PC-9 (cell line): ENCODE measurements at regions not wholly inside any gene's neighbourhood (a gene's known extent, or its start where the extent isn't known, plus 50 kb on each side); places are given as distances from the start of the nearest gene placed in this dataset.

Source experiments
- BruUV-seq: library from RNA; stranded (reverse); fragments of 400-500 nt; replicated peaks from 2 replicates; lab custom pipeline; 2021; lab: Mats Ljungman, UMichigan
- CTCF ChIA-PET: fragments of 300-600 bp; sonication (Branson Sonifier 250); formaldehyde crosslinking; loops from one replicate; lab custom pipeline; 2022; ENCODE audit warnings: antibody characterized with exemption; lab: Charles Lee
- POLR2A ChIA-PET: fragments of 300-600 bp; sonication (Branson Sonifier 250); formaldehyde crosslinking; loops from one replicate; lab custom pipeline; 2022; ENCODE audit warnings: antibody characterized with exemption; ENCODE audit not compliant: unreplicated experiment; lab: Charles Lee
- DNase-seq, 2 experiments: peaks; one replicate each; pipeline versions ENCODE4 v3.0.0 to v3.0.0-alpha.2; 2015 to 2022; ENCODE audit warnings: mixed read lengths in 1 of 2
- H2AFZ ChIP-seq: fragments of 200-600 bp; sonication (generic); 2 replicates; pipeline ENCODE4 v1.8.1; 2017; ENCODE audit warnings: antibody characterized with exemption
- H3F3A ChIP-seq: fragments of 200-600 bp; sonication (generic); 2 replicates; pipeline ENCODE4 v1.8.1; 2017; ENCODE audit warnings: antibody characterized with exemption, mild to moderate bottlenecking, low read depth; ENCODE audit not compliant: insufficient read depth
- H3K27ac ChIP-seq: fragments of 200-600 bp; sonication (generic); 2 replicates; pipeline ENCODE4 v1.6.1; 2016; ENCODE audit warnings: mixed run types
- H3K27me3 ChIP-seq: fragments of 200-600 bp; sonication (generic); 2 replicates; pipeline ENCODE4 v1.6.1; 2016; ENCODE audit warnings: low read depth, mixed run types; ENCODE audit not compliant: insufficient read depth
- H3K36me3 ChIP-seq: fragments of 200-600 bp; sonication (generic); 2 replicates; pipeline ENCODE4 v1.6.1; 2016; ENCODE audit warnings: low read depth, mixed run types
- H3K4me1 ChIP-seq: fragments of 200-600 bp; sonication (generic); replicated peaks from 2 replicates; pipeline ENCODE4 v1.6.1; 2016; ENCODE audit warnings: mixed run types; ENCODE audit not compliant: insufficient read depth
- H3K4me2 ChIP-seq: fragments of 200-600 bp; sonication (generic); 2 replicates; pipeline ENCODE4 v1.6.1; 2017; ENCODE audit warnings: mixed run types
- H3K4me3 ChIP-seq: fragments of 200-600 bp; sonication (generic); 2 replicates; pipeline ENCODE4 v1.6.1; 2016; ENCODE audit warnings: mixed run types
- H3K79me2 ChIP-seq: fragments of 200-600 bp; sonication (generic); 2 replicates; pipeline ENCODE4 v1.6.1; 2017; ENCODE audit warnings: low read depth, mixed run types
- H3K9me2 ChIP-seq: fragments of 200-600 bp; sonication (generic); 2 replicates; pipeline ENCODE4 v1.8.1; 2017; ENCODE audit warnings: mild to moderate bottlenecking; ENCODE audit not compliant: insufficient read depth
- H3K9me3 ChIP-seq: fragments of 200-600 bp; sonication (generic); 2 replicates; pipeline ENCODE4 v1.8.1; 2016; ENCODE audit warnings: low read depth; ENCODE audit not compliant: insufficient read depth
- H4K20me1 ChIP-seq: fragments of 200-600 bp; sonication (generic); 2 replicates; pipeline ENCODE4 v1.8.1; 2017; ENCODE audit not compliant: insufficient read depth
- EZH2 ChIP-seq: fragments of 200-600 bp; sonication (generic); IDR thresholded peaks from 2 replicates; pipeline ENCODE4 v1.8.0; 2017; ENCODE audit warnings: antibody characterized with exemption, low read depth
- intact Hi-C: fragments of 100-400 bp; cut with micrococcal nuclease; formaldehyde crosslinking; loops from one replicate; pipeline ENCODE4 v1.10.0; 2022; ENCODE audit not compliant: unreplicated experiment
- TF ChIP-seq, protein P1 (sequence below): fragments of 200-600 bp; sonication (generic); conservative IDR thresholded peaks from 2 replicates; pipeline ENCODE4 v1.6.1; 2017; ENCODE audit warnings: mixed run types, antibody characterized with exemption, mild to moderate bottlenecking, moderate library complexity

DNA sequence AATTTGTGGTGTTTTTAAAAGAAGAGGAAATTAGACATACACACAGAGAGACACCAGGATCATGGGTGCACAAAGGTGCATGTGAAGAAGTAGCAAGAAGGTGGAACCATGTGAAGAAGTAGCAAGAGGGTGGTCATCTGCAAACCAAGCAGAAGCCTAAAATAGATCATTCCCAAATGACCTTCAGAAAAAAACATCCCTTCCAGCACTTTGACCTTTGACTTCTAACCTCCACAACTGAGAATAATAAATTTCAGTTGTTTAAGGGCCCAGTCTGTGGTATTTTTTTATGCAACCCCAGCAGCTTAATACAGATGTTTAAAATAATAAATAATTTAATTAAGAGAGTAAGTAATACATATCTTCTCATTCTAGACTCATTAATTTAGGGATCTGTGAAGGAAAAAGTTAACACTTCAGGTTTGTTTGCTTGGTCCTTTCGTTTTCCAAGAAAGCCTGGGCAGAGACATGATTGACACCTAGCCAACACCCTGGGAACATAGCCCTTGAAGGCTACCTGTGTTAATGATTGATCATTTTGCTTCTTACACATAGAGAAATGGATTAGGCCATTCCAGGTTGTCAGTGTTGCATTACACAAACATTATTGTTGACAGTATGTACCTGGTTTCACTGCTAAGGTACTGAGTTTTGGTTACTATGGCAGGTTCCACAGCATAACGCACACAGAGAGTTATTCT, 1331.2 kb upstream of the GBE1 start:
- no peaks in the 10 kb centered on the region for H3K4me1 ChIP-seq
- H3K4me2 ChIP-seq: no peak overlapping the region
- no peaks in the 10 kb centered on the region for H3K36me3 ChIP-seq
- no peaks in the 10 kb centered on the region for H3K27me3 ChIP-seq
- H2AFZ ChIP-seq: no peak overlapping the region; the same call in 1 of the 2 replicates
- no peak overlapping the region for H3K4me3 ChIP-seq
- ChIA-PET POLR2A (no interaction called here), CTCF (no interaction called here)
- no peak for DNase-seq
- no peaks in the 10 kb centered on the region for H4K20me1 ChIP-seq
- no peaks in the 10 kb centered on the region for H3K9me3 ChIP-seq
- H3K27ac ChIP-seq: no peak overlapping the region
- H3K9me2 ChIP-seq: no peaks in the 10 kb centered on the region
- H3F3A ChIP-seq: no peaks in the 10 kb centered on the region
- BruUV-seq: no TSS peak
- intact Hi-C loops: no loop called here
- TF ChIP-seq, protein P1, sequence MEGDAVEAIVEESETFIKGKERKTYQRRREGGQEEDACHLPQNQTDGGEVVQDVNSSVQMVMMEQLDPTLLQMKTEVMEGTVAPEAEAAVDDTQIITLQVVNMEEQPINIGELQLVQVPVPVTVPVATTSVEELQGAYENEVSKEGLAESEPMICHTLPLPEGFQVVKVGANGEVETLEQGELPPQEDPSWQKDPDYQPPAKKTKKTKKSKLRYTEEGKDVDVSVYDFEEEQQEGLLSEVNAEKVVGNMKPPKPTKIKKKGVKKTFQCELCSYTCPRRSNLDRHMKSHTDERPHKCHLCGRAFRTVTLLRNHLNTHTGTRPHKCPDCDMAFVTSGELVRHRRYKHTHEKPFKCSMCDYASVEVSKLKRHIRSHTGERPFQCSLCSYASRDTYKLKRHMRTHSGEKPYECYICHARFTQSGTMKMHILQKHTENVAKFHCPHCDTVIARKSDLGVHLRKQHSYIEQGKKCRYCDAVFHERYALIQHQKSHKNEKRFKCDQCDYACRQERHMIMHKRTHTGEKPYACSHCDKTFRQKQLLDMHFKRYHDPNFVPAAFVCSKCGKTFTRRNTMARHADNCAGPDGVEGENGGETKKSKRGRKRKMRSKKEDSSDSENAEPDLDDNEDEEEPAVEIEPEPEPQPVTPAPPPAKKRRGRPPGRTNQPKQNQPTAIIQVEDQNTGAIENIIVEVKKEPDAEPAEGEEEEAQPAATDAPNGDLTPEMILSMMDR: no peak
- no peak for TF ChIP-seq EZH2
- no peaks in the 10 kb centered on the region for H3K79me2 ChIP-seq

DNA sequence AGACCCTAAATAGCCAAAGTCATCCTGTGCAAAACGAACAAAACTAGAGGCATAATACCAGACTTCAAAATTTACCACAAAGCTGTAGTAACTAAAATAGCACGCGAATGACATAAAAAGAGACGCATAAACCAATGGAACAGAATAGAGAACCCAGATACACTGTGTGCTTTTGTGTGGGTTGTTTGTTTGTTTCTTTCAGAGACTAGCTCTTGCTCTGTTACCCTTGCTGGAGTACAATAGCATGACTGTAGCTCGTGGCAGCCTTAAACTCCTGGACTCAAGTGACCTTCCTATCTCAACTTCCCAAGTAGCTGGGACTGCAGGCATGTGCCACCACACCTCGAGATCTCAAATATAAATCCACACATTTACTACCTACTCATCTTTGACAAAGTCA, 1314.6 kb upstream of the GBE1 start:
- BruUV-seq: no TSS peak
- peaks cover 4% of the 10 kb centered on the region; the same call in 1 of the 2 replicates for H3K9me2 ChIP-seq

DNA sequence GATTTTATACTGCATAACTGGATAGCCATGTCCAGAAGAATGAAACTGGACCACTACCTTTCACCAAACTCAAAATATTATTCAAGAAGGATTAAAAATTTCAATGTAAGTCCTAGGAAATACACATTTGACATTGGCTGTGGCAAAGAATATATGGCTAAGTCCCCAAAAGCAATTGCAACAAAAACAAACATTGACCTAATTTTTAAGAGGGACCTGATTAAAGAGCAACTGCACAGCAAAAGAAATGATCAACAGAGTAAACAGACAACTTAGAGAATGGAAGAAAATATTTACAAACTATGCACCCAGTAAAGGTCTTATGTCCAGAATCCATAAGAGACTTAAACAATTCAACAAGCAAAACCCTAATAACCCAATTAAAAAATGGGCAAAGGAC, 1313.0 kb upstream of the GBE1 start:
- intact Hi-C loops: no loop called here
- BruUV-seq: no TSS peak
- no peaks in the 10 kb centered on the region for H3K4me1 ChIP-seq
- no peak overlapping the region for H3K4me2 ChIP-seq
- H3K27ac ChIP-seq: no peak overlapping the region
- CTCF ChIA-PET: no interaction called here
- no peak for DNase-seq
- no peak overlapping the region for H2AFZ ChIP-seq
- no peak for TF ChIP-seq EZH2
- POLR2A ChIA-PET: no interaction called here
- H3F3A ChIP-seq: no peaks in the 10 kb centered on the region
- no peaks in the 10 kb centered on the region for H3K36me3 ChIP-seq
- no peaks in the 10 kb centered on the region for H3K27me3 ChIP-seq
- H3K9me3 ChIP-seq: no peaks in the 10 kb centered on the region
- H4K20me1 ChIP-seq: no peaks in the 10 kb centered on the region
- peaks cover 4% of the 10 kb centered on the region; the same call in 1 of the 2 replicates for H3K9me2 ChIP-seq
- no peak overlapping the region for H3K4me3 ChIP-seq
- H3K79me2 ChIP-seq: no peaks in the 10 kb centered on the region

More for the DNA sequence above, 1314.6 kb upstream of the GBE1 start:
- ChIA-PET CTCF (no interaction called here), POLR2A (no interaction called here)
- TF ChIP-seq EZH2: no peak
- TF ChIP-seq, protein P1: no peak
- H3K79me2 ChIP-seq: no peaks in the 10 kb centered on the region
- H3K9me3 ChIP-seq: no peaks in the 10 kb centered on the region
- H3K4me2 ChIP-seq: no peak overlapping the region
- no peak overlapping the region for H2AFZ ChIP-seq
- intact Hi-C loops: no loop called here
- no peak for DNase-seq
- H4K20me1 ChIP-seq: no peaks in the 10 kb centered on the region
- no peaks in the 10 kb centered on the region for H3K4me1 ChIP-seq
- no peak overlapping the region for H3K27ac ChIP-seq
- no peak overlapping the region for H3K4me3 ChIP-seq
- H3F3A ChIP-seq: no peaks in the 10 kb centered on the region
- no peaks in the 10 kb centered on the region for H3K27me3 ChIP-seq
- no peaks in the 10 kb centered on the region for H3K36me3 ChIP-seq
